Mucosa of stomach (tissue), 1 donor: ENCODE measurements at regions not wholly inside any gene's neighbourhood (a gene's known extent, or its start where the extent isn't known, plus 50 kb on each side); places are given as distances from the start of the nearest gene placed in this dataset.

Experiments
- H3K27me3 ChIP-seq: one replicate; pipeline ENCODE4 v1.7.0; 2013; ENCODE audit warnings: mild to moderate bottlenecking, low read length; ENCODE audit not compliant: control insufficient read depth, insufficient read depth
- H3K36me3 ChIP-seq: one replicate; pipeline ENCODE4 v1.7.0; 2013; ENCODE audit warnings: low read length; ENCODE audit not compliant: control insufficient read depth, insufficient read depth
- H3K4me1 ChIP-seq: one replicate; pipeline ENCODE4 v1.7.0; 2013; ENCODE audit warnings: mild to moderate bottlenecking, low read length; ENCODE audit not compliant: control insufficient read depth, insufficient read depth
- H3K4me3 ChIP-seq: one replicate; pipeline ENCODE4 v1.7.0; 2013; ENCODE audit warnings: low read length
- H3K9ac ChIP-seq: one replicate; pipeline ENCODE4 v1.7.0; 2013; ENCODE audit warnings: mild to moderate bottlenecking, low read length, moderate library complexity
- H3K9me3 ChIP-seq: one replicate; pipeline ENCODE4 v1.7.0; 2013; ENCODE audit warnings: mild to moderate bottlenecking, low read length, moderate library complexity; ENCODE audit not compliant: control insufficient read depth
- donor health status: Pancreatic carcinoma.

DNA sequence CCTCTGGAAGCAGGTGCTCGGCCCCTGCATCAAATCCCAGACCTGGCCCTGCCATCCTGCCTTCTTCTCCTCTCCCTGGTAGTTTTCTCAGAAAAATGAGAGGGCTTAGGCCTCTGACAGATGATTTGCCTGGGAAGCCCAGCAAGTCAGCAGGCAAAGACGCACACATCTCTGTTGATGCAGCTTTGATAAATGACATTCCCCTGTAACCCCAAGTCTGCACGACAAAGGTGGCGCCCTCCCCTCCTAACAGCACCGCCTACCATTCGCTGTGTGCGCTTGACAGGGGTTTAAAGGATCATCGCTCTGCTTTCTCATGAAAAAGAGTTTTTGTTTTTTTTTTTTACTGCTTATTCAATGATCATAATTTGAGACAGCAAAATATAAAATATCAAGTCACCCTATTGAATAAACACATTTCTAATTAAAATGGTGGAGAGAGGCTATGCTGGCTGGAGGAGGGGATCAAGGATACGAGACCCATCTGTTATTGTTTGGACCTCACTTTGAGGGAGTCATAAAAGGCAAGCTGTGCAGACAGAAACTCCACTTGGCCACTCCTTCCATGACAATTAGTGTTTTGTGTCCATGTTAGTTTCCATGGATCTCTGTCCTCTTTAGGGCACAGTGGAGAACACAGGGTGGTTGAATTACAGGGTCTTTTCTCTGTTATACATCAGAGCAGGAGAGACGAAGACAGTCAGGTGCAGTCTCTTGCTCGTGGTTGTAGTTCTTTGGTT lies 126.1 kb downstream of the FGF9 start:
- H3K27me3 ChIP-seq, result no peaks in the 10 kb centered on the region
- H3K4me3 ChIP-seq, result no peak overlapping the region
- no peaks in the 10 kb centered on the region for H3K9me3 ChIP-seq
- no peaks in the 10 kb centered on the region for H3K4me1 ChIP-seq
- H3K36me3 ChIP-seq, result no peaks in the 10 kb centered on the region
- H3K9ac ChIP-seq, result no peak overlapping the region

DNA sequence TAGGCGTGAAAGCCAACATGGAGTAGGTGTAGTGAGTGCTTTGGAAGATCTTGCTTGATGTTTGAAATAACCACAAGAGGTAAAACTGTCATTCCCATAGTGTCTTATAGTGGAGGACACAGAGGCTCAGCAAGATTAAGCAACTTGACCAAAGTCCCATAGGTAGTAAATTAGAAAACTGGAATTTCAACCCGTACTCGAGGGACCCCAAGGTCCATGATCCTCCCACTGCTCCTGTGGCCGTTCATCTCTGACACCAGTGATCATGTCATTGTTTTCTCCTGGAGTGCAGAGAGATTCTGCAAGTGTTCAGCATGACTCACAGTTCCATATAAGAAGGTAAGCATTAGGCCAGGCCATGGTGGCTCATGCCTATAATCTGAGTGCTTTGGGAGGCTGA lies 126.9 kb downstream of the FGF9 start:
- Histone ChIP-seq H3K4me3 (no peak overlapping the region), H3K9ac (no peak overlapping the region), H3K36me3 (no peaks in the 10 kb centered on the region), H3K9me3 (no peaks in the 10 kb centered on the region), H3K27me3 (no peaks in the 10 kb centered on the region), H3K4me1 (no peaks in the 10 kb centered on the region)

DNA sequence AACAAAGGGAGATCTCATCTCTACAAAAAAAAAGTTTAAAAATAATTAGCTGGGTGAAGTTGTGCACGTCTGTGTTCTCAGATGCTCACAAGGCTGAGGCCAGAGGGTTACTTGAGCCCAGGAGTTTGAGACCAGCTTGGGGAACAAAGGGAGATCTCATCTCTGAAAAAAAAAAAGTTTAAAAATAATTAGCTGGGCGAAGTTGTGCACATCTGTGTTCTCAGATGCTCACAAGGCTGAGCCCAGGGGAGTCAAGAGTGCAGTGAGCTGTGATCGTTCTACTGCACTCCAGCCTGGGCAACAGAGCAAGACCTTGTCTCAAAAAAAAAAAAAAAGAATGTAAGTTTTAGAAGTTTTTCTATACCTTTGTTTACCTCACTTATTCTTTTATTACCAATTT lies 127.3 kb downstream of the FGF9 start:
- Histone ChIP-seq H3K4me1 (no peaks in the 10 kb centered on the region), H3K4me3 (no peak overlapping the region), H3K9me3 (no peaks in the 10 kb centered on the region), H3K36me3 (no peaks in the 10 kb centered on the region), H3K27me3 (no peaks in the 10 kb centered on the region), H3K9ac (no peak overlapping the region)

DNA sequence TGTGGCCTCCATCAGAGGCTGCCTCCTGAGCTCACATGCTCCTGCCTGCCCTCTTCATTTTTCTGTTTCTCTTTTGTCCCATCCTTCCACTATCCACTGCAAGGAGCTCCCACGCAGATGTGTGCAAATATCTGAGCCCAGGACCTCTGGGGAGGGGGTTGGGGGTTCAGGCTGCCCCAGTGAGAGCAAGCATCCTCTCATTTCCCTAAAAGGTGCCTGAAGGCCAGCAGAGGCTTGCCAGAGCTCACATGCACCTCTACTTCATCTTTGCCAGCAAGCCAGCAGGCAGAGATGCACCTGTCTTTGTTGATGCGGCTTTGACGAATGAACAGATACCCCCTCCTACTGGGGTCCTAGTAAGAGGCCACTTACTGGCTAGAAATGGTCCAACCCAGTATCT lies 128.8 kb downstream of the FGF9 start:
- Histone ChIP-seq H3K9me3 (no peaks in the 10 kb centered on the region), H3K36me3 (no peaks in the 10 kb centered on the region), H3K4me1 (no peaks in the 10 kb centered on the region), H3K27me3 (no peaks in the 10 kb centered on the region), H3K9ac (no peak overlapping the region), H3K4me3 (no peak overlapping the region)

DNA sequence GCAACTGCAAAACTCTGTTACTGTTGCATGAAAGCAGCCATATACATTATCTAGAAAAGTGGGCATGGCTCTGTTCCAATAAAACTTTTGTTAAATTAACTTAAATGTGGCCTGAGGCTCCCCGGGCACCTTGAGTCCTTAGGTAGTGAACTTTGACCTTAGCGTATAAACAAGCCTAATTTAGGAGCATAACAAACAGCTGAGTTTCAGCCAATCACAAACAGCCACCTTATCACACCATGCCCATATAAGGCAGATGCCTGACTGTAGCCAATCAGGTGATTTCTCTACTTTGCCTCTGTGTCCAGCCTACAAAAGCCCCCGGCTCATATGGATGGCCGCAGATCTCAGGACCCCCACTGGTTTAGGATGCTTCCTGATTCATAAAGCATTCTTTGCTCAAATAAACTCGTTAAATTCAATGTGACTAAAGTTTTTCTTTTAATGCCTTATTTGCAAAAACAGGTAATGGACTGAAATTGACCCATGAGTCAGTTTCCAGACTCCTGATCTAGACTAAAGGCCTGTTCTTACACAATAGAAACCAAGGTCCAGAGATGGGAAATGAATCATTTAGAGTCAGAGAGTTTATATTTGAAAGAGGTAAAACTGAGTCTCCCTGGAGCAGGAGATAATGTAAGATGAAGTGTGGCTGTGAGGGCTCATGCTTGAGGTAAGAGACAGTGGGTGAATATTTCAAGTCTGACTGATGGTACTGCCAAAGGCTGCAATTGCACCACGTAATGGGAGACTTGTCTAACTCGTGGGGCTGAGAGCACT lies 130.2 kb downstream of the FGF9 start:
- Histone ChIP-seq H3K9me3 (no peaks in the 10 kb centered on the region), H3K9ac (no peak overlapping the region), H3K27me3 (no peaks in the 10 kb centered on the region), H3K4me1 (no peaks in the 10 kb centered on the region), H3K36me3 (no peaks in the 10 kb centered on the region), H3K4me3 (no peak overlapping the region)

DNA sequence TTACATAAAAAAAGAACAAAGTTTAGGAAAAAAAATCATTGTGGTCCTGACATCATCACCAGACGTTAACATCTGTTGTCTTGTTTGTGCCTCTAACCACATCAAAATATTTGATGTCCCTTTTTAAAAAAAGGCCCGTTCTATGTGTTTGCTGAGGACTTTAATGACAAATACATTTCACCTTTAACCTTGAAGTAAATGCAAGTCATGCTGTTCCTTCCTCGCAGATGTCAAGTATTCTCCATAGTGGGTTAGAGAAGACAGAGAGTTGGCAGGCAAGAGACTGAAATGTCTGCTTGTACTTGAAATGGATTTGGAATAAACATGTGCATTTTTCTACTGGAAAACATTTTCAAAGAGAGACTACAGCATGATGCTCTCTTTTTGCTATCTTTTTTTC lies 134.9 kb downstream of the FGF9 start:
- H3K36me3 ChIP-seq, result no peaks in the 10 kb centered on the region
- no peaks in the 10 kb centered on the region for H3K9me3 ChIP-seq
- no peak overlapping the region for H3K4me3 ChIP-seq
- no peaks in the 10 kb centered on the region for H3K4me1 ChIP-seq
- no peak overlapping the region for H3K9ac ChIP-seq
- no peaks in the 10 kb centered on the region for H3K27me3 ChIP-seq

DNA sequence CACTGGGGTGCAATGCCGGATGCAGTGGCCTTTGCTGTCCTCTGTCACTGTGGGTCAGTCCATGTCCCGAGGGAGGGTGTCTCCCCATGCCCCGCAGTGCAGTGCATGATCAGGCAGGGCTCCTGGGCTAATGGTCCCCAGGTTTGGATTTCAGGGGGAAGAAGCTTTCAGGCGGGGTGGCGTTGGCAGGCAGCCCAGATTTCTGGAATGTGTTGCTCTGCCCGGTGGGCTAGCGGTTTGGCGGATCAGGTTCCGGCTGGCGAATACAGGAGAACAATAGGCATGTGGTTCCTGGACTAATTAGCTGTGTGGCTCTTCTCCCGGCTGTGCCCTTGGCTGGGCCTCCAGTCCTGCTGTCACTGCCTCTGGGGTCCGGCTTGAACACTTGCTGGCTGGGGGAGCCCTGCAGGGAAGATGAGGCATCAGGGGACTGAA lies 141.3 kb downstream of the FGF9 start:
- no peaks in the 10 kb centered on the region for H3K27me3 ChIP-seq
- no peak overlapping the region for H3K4me3 ChIP-seq
- no peaks in the 10 kb centered on the region for H3K4me1 ChIP-seq
- no peaks in the 10 kb centered on the region for H3K9me3 ChIP-seq
- H3K9ac ChIP-seq, result no peak overlapping the region
- no peaks in the 10 kb centered on the region for H3K36me3 ChIP-seq

DNA sequence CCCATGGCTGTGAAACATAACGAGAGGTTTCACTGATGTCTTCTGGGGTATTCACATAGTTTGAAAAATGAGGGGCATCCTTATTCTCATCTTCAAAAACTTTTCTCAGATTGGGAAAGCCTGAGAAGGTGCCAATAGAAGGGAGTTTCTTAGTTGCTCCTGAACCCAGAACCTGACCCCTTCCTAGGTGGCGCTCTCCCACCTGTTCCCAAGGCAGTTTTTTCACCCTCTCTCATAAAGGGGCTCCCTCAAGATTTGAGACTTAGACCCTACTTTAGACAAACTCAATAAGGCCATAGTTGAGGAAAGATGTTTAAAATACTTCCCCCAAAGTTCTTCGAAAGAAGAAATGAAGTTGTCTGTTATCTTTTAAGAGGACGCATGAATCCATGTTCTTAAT lies 142.2 kb downstream of the FGF9 start:
- no peak overlapping the region for H3K9ac ChIP-seq
- H3K27me3 ChIP-seq, result no peaks in the 10 kb centered on the region
- H3K4me3 ChIP-seq, result no peak overlapping the region
- H3K9me3 ChIP-seq, result no peaks in the 10 kb centered on the region
- H3K4me1 ChIP-seq, result no peaks in the 10 kb centered on the region
- no peaks in the 10 kb centered on the region for H3K36me3 ChIP-seq

DNA sequence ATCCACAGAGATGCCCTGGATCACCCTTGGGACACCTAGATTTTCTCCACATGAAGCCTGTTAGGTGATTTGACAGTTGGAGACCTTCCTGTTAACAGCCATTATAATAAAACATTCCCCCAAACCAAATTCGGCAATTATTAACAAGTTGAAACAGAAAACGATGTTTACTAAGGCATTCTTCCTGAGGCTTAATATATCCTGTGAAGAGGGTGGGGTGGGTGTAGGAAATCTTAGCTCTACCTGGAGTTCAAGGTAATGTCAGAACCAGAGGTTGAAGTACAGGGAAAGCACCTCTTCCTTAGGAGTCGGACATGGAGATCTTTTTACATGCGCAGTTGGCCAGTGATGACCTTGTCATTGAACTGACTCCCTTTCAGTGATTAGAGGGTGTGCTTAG lies 143.0 kb downstream of the FGF9 start:
- Histone ChIP-seq H3K4me1 (no peaks in the 10 kb centered on the region), H3K9me3 (no peaks in the 10 kb centered on the region), H3K4me3 (no peak overlapping the region), H3K36me3 (no peaks in the 10 kb centered on the region), H3K9ac (no peak overlapping the region), H3K27me3 (no peaks in the 10 kb centered on the region)

DNA sequence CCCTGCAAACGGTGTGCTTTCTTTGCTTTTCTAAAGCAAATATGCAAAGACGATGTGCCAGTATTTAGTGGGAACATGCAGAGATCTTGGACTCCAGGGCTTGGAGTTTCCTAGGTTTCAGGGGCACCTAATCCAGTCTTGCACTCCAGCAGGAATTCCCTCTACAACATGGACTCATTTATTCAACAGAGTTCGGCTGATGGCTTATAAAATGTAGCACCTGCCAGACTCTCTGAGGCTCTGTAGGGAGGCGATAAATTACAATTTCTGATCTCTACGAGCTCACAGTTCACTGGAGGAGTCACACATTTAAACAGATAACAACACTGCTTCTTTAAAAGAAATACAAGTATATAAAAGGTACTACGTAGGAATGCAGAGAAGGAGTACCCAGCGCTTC lies 143.7 kb downstream of the FGF9 start:
- H3K27me3 ChIP-seq, result no peaks in the 10 kb centered on the region
- H3K9me3 ChIP-seq, result no peaks in the 10 kb centered on the region
- no peak overlapping the region for H3K9ac ChIP-seq
- no peak overlapping the region for H3K4me3 ChIP-seq
- H3K36me3 ChIP-seq, result no peaks in the 10 kb centered on the region
- no peaks in the 10 kb centered on the region for H3K4me1 ChIP-seq

DNA sequence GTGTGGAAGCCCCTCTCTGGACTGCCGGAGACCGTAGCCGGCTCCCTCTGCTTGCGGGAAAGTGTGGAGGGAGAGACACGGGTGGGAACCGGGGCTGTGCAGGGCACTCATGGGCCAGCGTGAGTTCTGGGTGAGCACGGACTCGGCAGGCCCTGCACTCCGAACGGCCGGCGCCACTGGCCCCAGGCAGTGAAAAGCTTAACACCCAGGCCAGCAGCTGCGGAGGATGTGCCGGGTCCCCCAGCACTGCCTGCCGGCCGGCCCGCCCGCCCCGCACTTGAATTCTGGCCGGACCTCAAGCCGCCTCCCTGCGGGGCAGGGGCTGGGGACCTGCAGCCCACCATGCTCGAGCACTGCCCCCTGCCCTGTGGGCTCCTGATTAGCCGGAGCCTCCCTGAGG lies 147.0 kb downstream of the FGF9 start:
- H3K4me1 ChIP-seq, result peaks cover 11% of the 10 kb centered on the region
- no peaks in the 10 kb centered on the region for H3K9me3 ChIP-seq
- no peak overlapping the region for H3K4me3 ChIP-seq
- H3K36me3 ChIP-seq, result no peaks in the 10 kb centered on the region
- no peak overlapping the region for H3K9ac ChIP-seq
- H3K27me3 ChIP-seq, result no peaks in the 10 kb centered on the region

DNA sequence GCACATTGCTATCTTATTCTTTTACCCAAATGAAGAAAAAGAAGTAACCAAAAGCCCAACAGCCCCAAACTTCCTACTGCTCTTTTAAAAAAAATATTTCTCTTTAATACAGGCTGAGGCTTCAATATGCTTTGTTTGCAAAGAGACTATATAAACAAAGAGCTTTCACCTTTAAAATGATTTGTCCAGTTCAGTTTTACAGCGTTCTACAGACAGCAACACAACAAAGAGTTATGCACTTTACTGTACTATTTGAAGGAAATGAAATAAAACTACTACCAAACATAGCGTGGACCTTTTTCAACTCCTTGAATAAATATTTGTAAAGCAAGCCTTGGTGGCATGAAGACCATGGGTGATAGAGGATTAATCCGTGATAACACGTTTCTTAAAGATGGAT lies 151.2 kb downstream of the FGF9 start:
- Histone ChIP-seq H3K27me3 (no peaks in the 10 kb centered on the region), H3K9me3 (no peaks in the 10 kb centered on the region), H3K36me3 (no peaks in the 10 kb centered on the region), H3K4me3 (no peak overlapping the region), H3K9ac (no peak overlapping the region), H3K4me1 (peaks cover 37% of the 10 kb centered on the region)
